HG03175 (cell line): ENCODE measurements at regions not wholly inside any gene's neighbourhood (a gene's known extent, or its start where the extent isn't known, plus 50 kb on each side); places are given as distances from the start of the nearest gene placed in this dataset.
"Not testable (repeated sequence)": the region's sequence is repeated elsewhere in the genome, so short reads cannot be mapped to it uniquely, and the experiment has no call there.

Experiments
- ATAC-seq: cut with Tn5 transposase; IDR thresholded peaks from one replicate; pipeline ENCODE4 v1.9.1; 2021; ENCODE audit warnings: mild to moderate bottlenecking, moderate library complexity; ENCODE audit not compliant: unreplicated experiment

DNA sequence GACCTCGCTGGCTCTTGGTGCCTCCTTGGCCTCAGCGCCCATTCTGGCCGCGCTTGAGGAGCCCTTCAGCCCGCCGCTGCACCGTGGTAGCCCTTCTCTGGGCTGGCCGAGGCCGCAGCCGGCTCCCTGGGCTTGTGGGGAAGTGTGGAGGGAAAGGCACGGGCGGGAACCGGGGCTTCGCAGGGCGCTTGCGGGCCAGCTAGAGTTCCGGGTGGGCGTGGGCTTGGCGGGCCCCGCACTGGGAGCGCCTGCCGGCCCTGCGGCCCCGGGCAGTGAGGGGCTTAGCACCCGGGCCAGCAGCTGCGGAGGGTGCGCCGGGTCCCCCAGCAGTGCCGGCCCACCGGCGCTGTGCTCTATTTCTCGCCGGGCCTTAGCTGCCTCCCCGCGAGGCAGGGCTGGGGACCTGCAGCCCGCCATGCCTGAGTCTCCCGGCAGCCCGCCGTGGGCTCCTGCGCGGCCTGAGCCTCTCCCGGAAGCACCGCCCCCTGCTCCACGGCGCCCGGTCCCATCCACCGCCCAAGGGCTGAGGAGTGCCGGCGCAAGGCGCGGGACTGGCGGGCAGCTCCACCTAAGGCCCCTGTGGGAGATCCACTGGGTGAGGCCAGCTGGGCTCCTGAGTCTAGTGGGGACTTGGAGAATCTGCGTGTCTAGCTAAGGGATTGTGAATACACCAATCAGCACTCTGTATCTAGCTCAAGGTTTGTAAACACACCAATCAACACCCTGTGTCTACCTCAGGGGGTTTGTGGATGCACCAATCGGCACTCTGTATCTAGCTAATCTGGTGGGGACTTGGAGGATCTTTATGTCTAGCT is 141.1 kb downstream of the SLCO4C1 start:
- not testable (repeated sequence) for ATAC-seq

DNA sequence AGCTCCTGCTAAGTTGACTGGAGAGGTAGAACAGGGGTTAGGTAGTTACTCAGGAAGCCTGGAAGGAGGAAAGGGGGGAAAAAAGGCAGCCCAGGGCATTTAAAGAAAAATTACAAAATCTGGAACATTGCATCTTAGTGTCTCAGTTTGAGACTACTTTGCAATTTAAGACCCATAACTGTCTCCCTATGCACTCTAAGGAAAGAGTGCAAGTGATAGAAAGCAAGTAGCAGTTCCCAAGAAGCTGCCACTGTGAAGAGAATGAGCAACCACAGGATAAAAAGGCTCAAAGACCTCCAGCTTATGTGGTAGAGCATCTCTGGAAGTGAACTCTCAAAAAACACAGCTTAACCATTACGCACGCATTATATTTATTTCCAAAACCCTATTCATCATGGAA is 141.8 kb downstream of the SLCO4C1 start:
- ATAC-seq: no peak

GRCh38 chr5:102153003-102153759 is 142.9 kb downstream of the SLCO4C1 start:
- peak; percentile 89 for ATAC-seq

DNA sequence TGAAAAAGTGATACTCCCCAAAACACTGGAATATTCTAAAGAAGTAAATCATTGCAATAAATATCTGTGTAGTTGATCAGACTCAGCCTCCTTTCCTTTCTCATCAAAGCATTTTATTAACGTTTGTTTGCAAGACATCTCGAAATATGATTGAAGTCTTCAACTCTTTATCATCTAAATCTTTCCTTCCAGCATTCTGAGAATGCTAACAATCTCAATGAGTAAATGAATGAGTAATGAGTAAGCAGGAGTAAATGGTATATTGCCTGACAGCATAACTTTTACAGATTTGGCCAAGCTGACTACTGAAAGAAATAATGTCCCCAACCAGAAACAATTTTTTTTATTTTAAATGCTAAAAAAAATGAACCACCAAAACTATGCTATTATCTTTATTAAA is 157.1 kb downstream of the SLCO4C1 start:
- ATAC-seq: no peak

DNA sequence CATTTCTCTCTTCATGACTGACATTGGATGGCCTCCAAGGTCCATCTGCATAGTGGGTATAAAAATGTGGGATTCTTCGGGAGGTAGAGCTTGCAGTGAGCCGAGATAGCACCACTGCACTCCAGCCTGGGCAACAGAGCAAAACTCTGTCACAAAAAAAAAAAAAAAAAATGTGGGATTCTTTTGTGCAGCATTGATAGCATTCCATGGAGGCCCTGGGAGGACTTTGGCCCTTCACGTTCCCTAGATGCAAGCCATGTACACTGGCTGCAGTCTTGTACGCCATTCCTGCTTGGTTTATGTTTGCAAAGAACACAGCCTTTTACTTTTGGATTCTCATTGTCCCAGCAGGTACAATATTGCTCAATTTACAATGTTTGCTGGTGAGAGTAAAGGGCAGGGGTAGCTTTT is 157.8 kb downstream of the SLCO4C1 start:
- ATAC-seq: no peak

DNA sequence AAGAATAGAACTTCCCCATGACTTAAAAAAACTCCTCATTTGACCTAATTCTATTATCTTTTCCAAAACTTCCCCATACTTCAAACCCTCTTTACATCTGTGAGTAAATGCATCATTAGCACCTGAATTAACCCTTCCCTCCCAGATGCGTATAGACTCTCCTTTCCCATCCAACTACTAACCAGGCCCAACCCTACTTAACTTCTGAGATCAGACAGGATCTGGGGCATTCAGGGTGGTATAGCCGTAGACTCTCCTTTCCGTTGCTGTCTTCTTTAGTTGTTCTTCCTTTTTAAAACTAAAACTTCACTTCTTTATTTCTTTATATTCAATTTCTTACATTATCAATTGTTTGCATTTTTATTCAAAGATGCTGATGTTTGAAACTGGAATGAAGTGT is 165.2 kb downstream of the SLCO4C1 start:
- ATAC-seq: no peak

- ATAC-seq: no peak
Measured at GRCh38 chr5:102130386-102130785, 165.7 kb downstream of the SLCO4C1 start.

DNA sequence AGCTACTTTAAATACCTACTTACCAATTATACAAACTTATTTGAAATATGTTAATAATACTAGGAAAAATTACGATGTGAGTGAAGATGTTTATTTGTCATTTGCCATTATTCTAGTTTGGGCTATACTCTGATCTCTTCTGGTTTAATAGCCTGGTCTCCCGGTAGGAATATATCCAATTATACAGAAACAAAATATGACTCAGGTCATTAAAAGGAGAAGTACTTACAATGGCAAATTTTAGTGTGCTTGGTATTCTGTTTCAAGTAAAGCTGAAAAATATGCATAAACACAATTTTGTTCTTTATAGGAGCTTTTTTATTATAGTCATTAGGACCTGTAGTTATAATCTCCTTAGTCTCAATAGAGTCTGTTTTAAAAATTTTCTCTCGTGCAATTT is 176.8 kb downstream of the SLCO4C1 start:
- no peak for ATAC-seq

DNA sequence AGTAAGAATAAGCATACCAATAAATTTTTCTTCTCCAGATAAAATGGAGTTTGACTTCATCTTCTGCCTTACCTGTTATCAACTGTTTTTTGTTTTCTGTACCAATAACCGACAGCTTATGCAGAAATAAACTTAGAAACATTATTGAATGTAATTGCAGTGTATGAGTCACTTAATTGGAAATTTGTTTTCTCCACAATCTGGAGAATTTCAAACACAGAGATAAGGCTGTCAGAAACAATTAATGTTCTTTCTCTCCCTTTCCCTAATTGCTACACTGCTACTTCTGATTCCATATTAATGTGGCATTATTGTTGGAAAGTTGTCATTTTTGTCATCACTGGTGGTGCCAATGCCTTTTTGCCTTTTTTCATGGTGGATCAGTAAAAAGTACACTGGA is 180.3 kb downstream of the SLCO4C1 start:
- no peak for ATAC-seq

DNA sequence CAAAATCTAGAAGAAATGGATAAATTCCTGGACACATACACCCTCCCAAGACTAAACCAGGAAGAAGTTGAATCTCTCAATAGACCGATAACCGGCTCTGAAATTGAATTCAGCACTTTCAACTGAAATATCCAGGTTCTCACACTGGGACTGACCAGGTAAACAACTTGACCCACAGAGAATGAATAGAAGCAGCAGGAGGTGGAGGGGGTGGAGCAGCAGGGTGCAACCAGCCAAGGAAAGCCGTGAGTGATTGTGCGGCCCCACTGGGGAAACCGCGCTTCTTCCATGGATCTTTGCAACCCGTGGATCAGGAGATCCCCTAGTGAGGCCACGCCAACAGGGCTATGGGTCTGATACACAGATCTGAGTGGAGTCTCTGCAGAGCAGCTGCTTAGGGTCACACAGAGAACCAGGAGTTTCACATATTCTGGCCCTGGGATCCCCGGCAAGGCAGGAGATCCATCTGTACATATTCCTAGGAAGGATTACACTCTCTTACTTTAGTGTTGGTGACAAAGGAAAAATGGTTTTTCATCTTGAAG is 181.5 kb downstream of the SLCO4C1 start:
- ATAC-seq: no peak

DNA sequence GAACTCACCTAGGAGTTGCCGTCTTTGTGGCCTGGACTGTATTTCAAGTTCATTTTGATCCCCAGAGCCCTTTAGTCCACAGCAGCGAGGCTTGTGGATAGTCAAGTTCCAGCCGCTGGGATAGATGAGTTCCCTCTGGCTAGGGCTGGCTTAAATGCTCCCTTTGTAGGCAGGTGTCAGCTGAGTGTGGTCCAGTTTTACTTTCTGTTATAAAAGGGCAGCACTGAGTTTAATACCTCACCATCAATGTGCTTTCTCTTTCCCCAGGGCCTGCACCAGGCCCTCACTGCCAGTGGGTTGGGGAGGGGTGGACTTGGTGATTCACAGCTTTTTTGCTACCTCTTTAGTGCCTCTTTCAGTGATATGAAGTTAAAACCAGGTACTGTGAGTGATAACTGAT is 188.2 kb downstream of the SLCO4C1 start:
- no peak for ATAC-seq

DNA sequence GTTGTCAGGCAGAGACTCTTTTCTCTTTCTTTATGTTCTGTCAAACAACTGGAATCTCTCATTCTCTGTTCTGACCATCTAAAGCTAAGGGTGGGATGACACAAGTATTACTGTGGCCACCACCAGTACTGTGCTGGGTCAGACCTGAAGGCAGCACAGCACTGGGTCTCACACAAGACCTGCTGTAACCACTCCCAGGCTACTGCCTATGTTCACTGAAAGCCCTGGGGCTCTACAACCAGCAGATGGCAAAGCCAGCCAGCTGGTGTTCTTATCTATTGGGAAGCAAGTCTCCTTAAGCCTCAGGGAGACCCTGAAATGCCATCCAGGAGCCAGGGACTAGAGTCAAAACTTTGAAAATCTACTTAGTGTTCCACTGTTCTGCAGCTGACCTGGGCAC is 189.5 kb downstream of the SLCO4C1 start:
- no peak for ATAC-seq

- ATAC-seq: no peak
Measured at GRCh38 chr5:102099766-102100331, 196.2 kb downstream of the SLCO4C1 start.

DNA sequence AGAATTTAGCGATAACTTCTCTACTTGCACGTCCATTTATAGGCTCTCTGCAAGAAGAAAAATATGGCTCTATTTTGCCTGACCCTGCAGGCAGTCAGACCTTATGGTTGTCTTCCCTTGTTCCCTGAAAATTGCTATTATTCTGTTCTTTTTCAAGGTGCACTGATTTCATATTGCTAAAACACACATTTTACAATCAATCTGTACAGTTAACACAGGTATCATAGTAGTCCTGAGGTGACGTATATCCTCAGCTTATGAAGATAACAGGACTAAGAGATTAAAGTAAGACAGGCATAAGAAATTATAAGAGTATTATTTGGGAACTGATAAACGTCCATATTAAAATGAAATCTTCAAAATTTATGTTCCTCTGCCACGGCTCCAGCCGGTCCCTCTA is 197.0 kb downstream of the SLCO4C1 start:
- not testable (repeated sequence) for ATAC-seq

GRCh38 chr5:102098606-102099005 is 197.5 kb downstream of the SLCO4C1 start:
- ATAC-seq: not testable (repeated sequence)

GRCh38 chr5:102090770-102091169 is 205.3 kb downstream of the SLCO4C1 start:
- peak; percentile 68 for ATAC-seq

DNA sequence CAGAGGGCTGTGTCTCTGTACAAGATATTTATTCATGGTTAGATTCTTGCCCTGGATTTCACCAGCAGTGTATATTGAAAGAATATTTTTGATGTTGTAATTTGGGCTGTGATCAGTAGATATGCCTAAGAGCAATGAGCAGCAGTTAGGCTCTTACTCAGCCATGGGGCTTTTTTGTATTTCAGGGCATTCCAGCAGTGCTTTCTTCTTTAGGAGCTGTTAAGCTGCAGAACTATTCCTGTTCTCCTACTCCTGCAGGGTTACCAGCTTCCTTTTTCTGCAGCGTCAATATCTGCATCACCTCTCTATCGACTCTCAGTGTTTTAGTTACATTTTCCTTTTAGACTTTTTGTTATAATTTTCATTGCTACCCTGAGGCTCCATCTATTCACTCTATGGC is 206.2 kb downstream of the SLCO4C1 start:
- ATAC-seq: no peak

DNA sequence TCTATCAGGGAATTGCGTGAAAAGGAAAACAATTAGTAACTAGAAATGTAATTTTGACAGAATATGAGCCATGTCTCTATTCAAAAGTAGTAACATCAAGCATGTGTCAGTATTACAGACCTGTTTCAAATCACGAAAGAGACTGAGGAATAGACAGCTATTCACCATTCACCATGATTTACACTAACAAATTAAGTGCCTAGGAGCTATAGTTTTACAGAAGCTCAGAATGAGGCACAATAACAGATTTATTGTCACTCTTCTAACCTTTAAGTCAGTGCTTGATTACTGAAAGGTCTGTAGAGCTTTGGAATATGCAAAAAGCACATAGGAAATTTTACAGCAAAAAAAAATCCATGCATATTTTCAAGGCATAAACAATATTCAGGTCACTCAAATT is 208.2 kb downstream of the SLCO4C1 start:
- no peak for ATAC-seq

DNA sequence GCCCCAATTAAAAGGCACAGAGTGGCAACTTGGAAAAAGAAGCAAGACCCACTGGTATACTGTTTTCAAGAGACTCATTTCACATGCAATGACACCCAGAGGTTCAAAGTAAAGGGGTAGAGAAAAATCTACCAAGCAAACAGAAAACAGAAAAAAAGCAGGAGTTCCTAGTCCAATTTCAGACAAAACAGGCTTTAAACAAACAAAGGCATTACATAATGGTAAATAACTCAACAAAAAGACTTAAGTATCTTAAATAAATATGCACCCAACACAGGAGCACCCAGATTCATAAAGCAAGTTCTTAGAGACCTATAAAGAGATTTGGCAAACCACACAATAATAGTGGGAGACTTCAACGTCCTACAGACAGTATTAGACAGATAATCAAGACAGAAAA is 215.8 kb downstream of the SLCO4C1 start:
- ATAC-seq: no peak

GRCh38 chr5:102077920-102078319 is 218.2 kb downstream of the SLCO4C1 start:
- ATAC-seq: no peak

GRCh38 chr5:102069974-102070373 is 226.1 kb downstream of the SLCO4C1 start:
- ATAC-seq: no peak

DNA sequence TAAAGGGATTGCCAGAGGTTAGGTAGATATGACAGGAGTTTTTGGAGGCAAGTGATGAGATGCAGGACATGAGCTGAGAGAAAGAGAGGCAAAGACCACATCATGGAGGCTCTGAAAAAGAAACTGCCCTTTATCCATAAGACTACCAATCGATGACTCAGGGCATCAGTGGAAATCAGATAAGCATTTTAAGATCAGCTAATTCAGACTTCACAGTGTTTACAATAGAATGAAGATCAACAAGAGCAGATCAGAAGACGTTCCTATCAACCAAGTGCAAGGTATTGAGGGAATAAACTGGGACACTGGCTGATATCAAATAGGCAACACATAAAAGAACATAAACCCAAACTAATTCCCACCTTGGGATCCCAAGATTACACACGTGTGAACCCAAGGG is 227.2 kb downstream of the SLCO4C1 start:
- ATAC-seq: no peak
